Upper lobe of left lung (tissue), 6 donors: ENCODE measurements at regions not wholly inside any gene's neighbourhood (a gene's known extent, or its start where the extent isn't known, plus 50 kb on each side); places are given as distances from the start of the nearest gene placed in this dataset.
"Not testable (repeated sequence)": the region's sequence is repeated elsewhere in the genome, so short reads cannot be mapped to it uniquely, and the experiment has no call there.

Source experiments
- ATAC-seq, 2 donors: fragments of 200-7000 bp; cut with Tn5 transposase; one replicate each; pipeline ENCODE4 v1.9.1; 2022; ENCODE audit warnings: mild to moderate bottlenecking in 2 of 2, moderate library complexity in 2 of 2; ENCODE audit not compliant: low FRiP score in 2 of 2
- DNase-seq, 2 donors: peaks; one replicate each; pipeline ENCODE4 v3.0.0-alpha.2; 2019 to 2020
- H3K27ac ChIP-seq, 4 donors: fragments of 200-600 bp; sonication (generic); one replicate each; pipeline ENCODE4 v1.5.1; 2016 to 2019
- H3K27me3 ChIP-seq, 4 donors: fragments of 200-600 bp; sonication (generic); one replicate each; pipeline ENCODE4 v1.5.1; 2017 to 2019
- H3K36me3 ChIP-seq, 4 donors: fragments of 200-600 bp; sonication (generic); one replicate each; pipeline ENCODE4 v1.5.1; 2016 to 2019
- H3K4me1 ChIP-seq, 4 donors: fragments of 200-600 bp; sonication (generic); one replicate each; pipeline ENCODE4 v1.5.1; 2018 to 2019
- H3K4me3 ChIP-seq, 4 donors: fragments of 200-600 bp; sonication (generic); one replicate each; pipeline ENCODE4 v1.5.1; 2017 to 2019; ENCODE audit warnings: mild to moderate bottlenecking in 2 of 4, moderate library complexity in 1 of 4
- H3K9me3 ChIP-seq, 4 donors: fragments of 200-600 bp; sonication (generic); one replicate each; pipeline ENCODE4 v1.5.1; 2018 to 2019
- CTCF ChIP-seq, 6 experiments: fragments of 450-650 bp in 4 of 6; fragments of 200-600 bp in 2 of 6; sonication (generic) in 2 of 6; IDR thresholded peaks; one replicate each; pipeline ENCODE4 v1.5.1; 2016 to 2019; ENCODE audit warnings: antibody characterized with exemption in 6 of 6
- WGBS, 2 donors: methylation state at CpG; one replicate each; pipeline ENCODE4 v1.1.5; 2017 to 2018; 5-methylcytosine and 5-hydroxymethylcytosine counted together
- donor health status: DM: no; HTN: no; CAD: no; lungs with moderate emphysema.
- donor health status: DM: no; HTN: yes; CAD: no; lungs with severe emphysema.

GRCh38 chr20:29519610-29520241 lies 1737.7 kb upstream of the DEFB115 start:
- 42 to 43% methylated on average over 5 of the region's 5 CpGs for WGBS, 2 donors
- peak in 4 of 6 experiments; percentile 10 to 42 (median 24) for TF ChIP-seq CTCF (IDR thresholded peaks at IDR 0.05)
- not testable (repeated sequence) for H3K27ac ChIP-seq, ATAC-seq, H3K27me3 ChIP-seq, H3K9me3 ChIP-seq, DNase-seq, H3K36me3 ChIP-seq, H3K4me1 ChIP-seq, H3K4me3 ChIP-seq

- not testable (repeated sequence) for H3K4me1 ChIP-seq, ATAC-seq, DNase-seq, H3K4me3 ChIP-seq, H3K9me3 ChIP-seq, H3K27me3 ChIP-seq, H3K27ac ChIP-seq, H3K36me3 ChIP-seq
- WGBS, 2 donors, result 38 to 49% methylated on average over 4 of the region's 4 CpGs
- peak in 1 of 6 experiments; percentile 26 for TF ChIP-seq CTCF (IDR thresholded peaks at IDR 0.05)
Measured at GRCh38 chr20:29533566-29534177, 1723.8 kb upstream of the DEFB115 start.

- not testable (repeated sequence) for H3K27me3 ChIP-seq, H3K9me3 ChIP-seq, H3K36me3 ChIP-seq, H3K27ac ChIP-seq, H3K4me3 ChIP-seq, ATAC-seq, H3K4me1 ChIP-seq
- 52 to 70% methylated on average over 28 to 39 of the region's 44 CpGs for WGBS, 2 donors
- DNase-seq, result peak in 1 of 2 donors; percentile 63
Measured at GRCh38 chr20:29566901-29567635, 1690.4 kb upstream of the DEFB115 start.

- not testable (repeated sequence) for ATAC-seq, H3K27me3 ChIP-seq, H3K9me3 ChIP-seq, H3K36me3 ChIP-seq, H3K27ac ChIP-seq, H3K4me1 ChIP-seq, H3K4me3 ChIP-seq
- peak in 1 of 2 donors; percentile 52 for DNase-seq
- WGBS, 2 donors, result 29 to 69% methylated on average over 23 of the region's 23 CpGs
Measured at GRCh38 chr20:29567671-29568070, 1689.8 kb upstream of the DEFB115 start.

GRCh38 chr20:29570126-29570525 lies 1687.3 kb upstream of the DEFB115 start:
- H3K4me3 ChIP-seq, DNase-seq, H3K36me3 ChIP-seq, H3K27me3 ChIP-seq, H3K4me1 ChIP-seq, ATAC-seq, H3K27ac ChIP-seq, H3K9me3 ChIP-seq: not testable (repeated sequence)
- WGBS, 2 donors, result 52 to 83% methylated on average over 1 to 5 of the region's 5 CpGs

- not testable (repeated sequence) for H3K27ac ChIP-seq, H3K36me3 ChIP-seq, ATAC-seq, DNase-seq, H3K4me1 ChIP-seq, H3K27me3 ChIP-seq, H3K4me3 ChIP-seq, H3K9me3 ChIP-seq
- 75 to 78% methylated on average over 2 of the region's 2 CpGs for WGBS, 2 donors
Measured at GRCh38 chr20:29589530-29589929, 1667.9 kb upstream of the DEFB115 start.

- H3K27ac ChIP-seq, H3K4me3 ChIP-seq, H3K36me3 ChIP-seq, H3K27me3 ChIP-seq, H3K4me1 ChIP-seq, H3K9me3 ChIP-seq, ATAC-seq, DNase-seq: not testable (repeated sequence)
- 3 to 13% methylated on average over 1 of the region's 1 CpG for WGBS, 2 donors
Measured at GRCh38 chr20:29604163-29604562, 1653.3 kb upstream of the DEFB115 start.

- H3K27ac ChIP-seq, H3K4me1 ChIP-seq, H3K9me3 ChIP-seq, DNase-seq, H3K36me3 ChIP-seq, ATAC-seq, H3K4me3 ChIP-seq, H3K27me3 ChIP-seq: not testable (repeated sequence)
- WGBS, 2 donors, result 76 to 80% methylated on average over 3 of the region's 3 CpGs
Measured at GRCh38 chr20:29606171-29606570, 1651.3 kb upstream of the DEFB115 start.

- ATAC-seq, H3K36me3 ChIP-seq, H3K4me1 ChIP-seq, DNase-seq, H3K27ac ChIP-seq, H3K9me3 ChIP-seq, H3K27me3 ChIP-seq, H3K4me3 ChIP-seq: not testable (repeated sequence)
- 93 to 97% methylated on average over 1 of the region's 1 CpG for WGBS, 2 donors
Measured at GRCh38 chr20:29629395-29629794, 1628.1 kb upstream of the DEFB115 start.
